Stimulated activated CD8-positive, alpha-beta memory T cell treated with anti-CD3 and anti-CD28 coated beads, Interleukin-12 subunit alpha, Interleukin-12 subunit beta, amount 100 ng/mL, for 4 hours (primary cell): ENCODE measurements at regions not wholly inside any gene's neighbourhood (a gene's known extent, or its start where the extent isn't known, plus 50 kb on each side); places are given as distances from the start of the nearest gene placed in this dataset.
"Not testable (repeated sequence)": the region's sequence is repeated elsewhere in the genome, so short reads cannot be mapped to it uniquely, and the experiment has no call there.

Experiments used
- DNase-seq: peaks from one replicate; pipeline ENCODE4 v3.0.0-alpha.2; 2020; ENCODE audit warnings: low read depth

- no peak for DNase-seq
Measured at GRCh38 chr1:245025525-245025924, 129.3 kb upstream of the KIF26B start.

DNA sequence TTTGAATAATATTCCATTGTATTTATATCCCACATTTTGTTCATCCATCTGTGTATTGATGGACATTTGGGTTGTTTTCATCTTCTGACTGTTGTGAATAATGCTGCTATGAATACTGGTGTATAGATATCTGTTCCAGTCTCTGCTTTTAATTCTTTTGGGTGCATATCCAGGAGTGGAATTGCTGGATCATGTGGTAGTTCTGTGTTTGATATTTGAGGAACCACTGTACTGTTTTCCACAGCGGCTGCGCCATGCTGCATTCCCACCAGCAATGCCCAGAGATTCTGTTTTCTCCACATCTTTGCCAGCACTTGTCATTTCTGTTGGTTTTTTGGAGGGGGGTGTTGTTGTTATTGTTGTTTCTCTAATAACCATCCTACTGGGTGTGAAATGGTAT lies 131.6 kb upstream of the KIF26B start:
- DNase-seq, result no peak

DNA sequence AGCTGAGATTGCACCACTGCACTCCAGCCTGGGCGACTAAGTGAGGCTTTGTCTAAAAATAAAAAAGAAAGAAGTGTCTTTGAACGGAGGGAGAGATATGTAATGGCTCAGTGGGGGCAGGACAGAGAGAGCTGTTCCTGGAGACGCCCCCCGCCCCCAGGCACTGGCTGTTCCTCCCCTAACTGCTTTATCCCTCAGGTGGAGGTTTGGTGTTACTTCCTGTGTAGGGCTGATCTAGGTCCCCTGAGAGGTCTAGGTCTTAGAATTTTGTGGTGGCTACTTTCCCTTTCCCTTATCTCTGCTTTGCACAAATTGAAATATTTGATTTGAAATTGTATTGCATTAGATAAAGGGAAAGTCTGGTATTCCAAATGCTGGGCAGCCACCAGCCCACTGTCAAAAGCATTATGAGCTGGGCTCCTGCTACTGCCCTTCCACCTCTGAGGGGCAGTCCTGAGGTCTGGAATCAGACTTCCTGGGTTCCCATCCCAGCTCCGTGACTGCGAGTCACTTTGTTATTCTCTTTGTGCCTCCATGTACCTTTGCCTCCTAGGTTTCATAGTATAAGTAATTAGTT lies 134.8 kb upstream of the KIF26B start:
- DNase-seq, result no peak

GRCh38 chr1:245016700-245017099 lies 138.1 kb upstream of the KIF26B start:
- DNase-seq, result no peak

DNA sequence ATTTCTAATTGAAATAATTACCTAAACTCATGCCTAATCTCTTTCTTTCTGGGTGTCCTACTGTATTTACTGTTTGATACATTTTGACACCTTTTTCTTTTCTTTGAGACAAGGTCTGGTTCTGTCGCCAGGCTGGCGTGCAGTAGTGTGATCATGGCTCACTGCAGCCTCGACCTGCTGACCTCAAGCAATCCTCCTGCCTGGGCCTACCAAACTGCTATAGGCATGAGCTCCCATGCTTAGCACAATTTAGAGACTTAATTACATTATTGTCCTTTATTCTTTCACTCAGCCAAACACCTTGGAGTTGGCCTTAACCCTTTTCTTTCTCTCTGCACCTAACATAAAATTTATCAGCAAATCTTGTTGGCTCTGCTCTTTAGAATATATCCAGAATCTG lies 139.8 kb upstream of the KIF26B start:
- DNase-seq, result no peak

DNA sequence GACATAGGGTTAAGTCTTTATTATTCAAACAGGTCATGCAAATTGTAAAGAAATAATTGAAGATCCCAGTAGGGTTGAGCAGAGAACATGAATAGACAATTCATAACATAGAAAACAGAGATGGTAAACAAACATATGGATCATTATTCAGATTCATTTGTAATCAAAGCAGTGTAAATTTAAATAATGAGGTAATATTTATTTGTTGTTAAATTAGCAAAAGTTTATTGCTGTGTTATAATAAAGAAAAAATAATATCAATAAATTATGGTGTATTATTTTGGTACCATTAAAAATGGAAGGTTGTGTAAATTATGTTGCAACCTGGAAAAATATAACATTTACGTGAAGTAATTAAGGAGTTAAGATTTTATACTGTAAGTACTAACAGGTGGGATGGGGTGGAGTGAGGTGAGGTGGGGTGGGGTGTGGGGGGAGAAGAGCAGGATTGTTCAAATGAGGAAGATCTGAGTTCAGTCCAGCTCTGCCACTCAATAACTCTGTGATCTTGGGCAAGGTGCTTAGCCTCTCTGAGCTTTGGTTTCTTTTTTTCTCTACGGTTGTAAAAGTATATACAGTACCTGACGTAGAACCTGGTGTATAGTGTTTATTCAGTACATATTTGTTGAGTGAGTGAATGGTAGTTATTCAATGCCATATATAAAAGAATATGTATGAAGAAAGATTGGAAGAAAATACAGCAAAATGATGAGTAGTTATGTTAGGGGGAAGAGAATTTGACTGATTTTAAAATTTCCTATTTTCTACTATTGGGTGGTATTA lies 140.3 kb upstream of the KIF26B start:
- no peak for DNase-seq

DNA sequence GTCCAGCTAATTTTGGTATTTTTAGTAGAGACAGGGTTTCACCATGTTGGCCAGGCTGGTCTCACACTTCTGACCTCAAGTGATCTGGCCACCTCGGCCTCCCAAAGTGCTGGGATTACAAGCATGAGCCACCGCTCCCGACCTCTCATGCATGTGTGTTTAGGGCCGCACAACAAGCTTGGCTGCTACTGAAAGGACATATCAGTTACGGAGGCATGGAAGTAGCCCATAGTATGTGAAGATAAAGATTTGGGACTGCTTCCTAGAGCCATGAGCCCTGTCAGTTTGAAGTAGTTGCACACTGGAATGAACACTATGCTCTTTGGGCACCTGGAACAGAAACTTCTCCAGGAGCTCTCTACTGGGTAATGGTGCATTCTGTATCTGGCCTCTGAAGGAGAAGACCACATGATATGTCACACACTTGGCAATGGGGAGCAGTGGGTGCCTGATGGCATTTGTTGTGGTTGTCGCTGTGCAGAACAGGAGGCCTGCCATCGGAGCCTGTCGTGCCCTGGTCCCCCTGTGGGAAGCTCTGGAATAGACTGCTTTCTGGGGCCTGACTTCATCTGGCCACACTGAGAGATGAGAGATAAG lies 144.7 kb upstream of the KIF26B start:
- DNase-seq, result no peak

DNA sequence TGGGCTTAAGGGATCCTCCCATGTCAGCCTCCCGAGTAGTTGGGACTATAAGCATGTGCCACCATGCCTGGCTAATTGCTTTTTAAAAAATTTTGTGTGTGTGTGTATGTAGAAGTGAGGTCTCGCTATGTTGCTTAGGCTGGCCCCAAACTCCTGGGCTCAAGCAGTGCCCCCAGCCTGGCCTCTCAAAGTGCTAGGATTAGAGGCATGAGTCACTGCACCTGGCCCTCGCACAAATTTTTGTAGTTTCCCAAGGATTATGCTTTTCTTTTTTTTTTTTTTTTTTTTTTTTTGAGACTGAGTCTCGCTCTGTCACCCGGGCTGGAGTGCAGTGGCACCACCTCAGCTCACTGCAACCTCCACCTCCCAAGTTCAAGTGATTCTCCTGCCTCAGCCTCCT lies 144.4 kb upstream of the HNRNPU start:
- no peak for DNase-seq

DNA sequence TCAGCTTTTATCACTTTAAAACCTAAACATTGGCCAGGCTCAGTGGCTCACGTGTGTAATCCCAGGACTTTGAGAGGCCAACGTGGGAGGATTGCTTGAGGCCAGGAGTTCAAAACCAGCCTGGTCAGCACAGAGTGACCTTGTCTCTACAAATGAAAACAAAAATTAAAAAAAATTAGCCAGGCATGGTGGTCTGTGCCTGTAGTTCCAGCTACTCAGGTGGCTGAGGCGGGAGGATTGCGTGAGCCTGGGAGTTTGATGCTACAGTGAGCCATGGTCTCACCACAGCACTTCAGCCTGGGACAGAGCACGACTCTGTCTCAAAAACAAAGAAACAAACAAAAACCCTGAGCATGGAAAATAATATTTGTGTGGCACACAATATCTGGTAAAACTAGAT lies 143.5 kb upstream of the HNRNPU start:
- DNase-seq, result no peak

GRCh38 chr1:245003246-245003645 lies 138.9 kb upstream of the HNRNPU start:
- DNase-seq, result no peak

DNA sequence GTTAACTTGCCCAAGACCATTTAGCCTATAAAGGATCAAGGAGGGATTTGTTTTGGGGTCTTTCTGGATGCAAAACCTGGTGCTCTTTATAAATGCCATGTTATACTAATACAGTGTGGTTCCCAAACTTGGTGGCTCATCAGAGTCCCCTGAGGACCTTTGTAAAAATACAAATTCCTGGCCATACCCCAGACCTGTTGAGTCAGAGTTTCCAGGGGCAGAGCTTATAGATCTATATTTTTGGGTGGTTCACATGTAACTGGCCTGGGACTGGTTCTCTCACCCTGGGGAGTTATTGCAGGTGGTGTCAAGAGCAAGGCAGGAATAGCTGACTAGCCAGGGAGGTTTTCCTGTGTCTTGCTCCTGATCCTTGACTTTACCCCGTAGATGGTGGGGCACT lies 136.9 kb upstream of the HNRNPU start:
- no peak for DNase-seq

- no peak for DNase-seq
Measured at GRCh38 chr1:245000872-245001188, 136.5 kb upstream of the HNRNPU start.

- DNase-seq, result not testable (repeated sequence)
Measured at GRCh38 chr1:244999644-245000043, 135.3 kb upstream of the HNRNPU start.

GRCh38 chr1:244998717-244999346 lies 134.5 kb upstream of the HNRNPU start:
- no peak for DNase-seq

DNA sequence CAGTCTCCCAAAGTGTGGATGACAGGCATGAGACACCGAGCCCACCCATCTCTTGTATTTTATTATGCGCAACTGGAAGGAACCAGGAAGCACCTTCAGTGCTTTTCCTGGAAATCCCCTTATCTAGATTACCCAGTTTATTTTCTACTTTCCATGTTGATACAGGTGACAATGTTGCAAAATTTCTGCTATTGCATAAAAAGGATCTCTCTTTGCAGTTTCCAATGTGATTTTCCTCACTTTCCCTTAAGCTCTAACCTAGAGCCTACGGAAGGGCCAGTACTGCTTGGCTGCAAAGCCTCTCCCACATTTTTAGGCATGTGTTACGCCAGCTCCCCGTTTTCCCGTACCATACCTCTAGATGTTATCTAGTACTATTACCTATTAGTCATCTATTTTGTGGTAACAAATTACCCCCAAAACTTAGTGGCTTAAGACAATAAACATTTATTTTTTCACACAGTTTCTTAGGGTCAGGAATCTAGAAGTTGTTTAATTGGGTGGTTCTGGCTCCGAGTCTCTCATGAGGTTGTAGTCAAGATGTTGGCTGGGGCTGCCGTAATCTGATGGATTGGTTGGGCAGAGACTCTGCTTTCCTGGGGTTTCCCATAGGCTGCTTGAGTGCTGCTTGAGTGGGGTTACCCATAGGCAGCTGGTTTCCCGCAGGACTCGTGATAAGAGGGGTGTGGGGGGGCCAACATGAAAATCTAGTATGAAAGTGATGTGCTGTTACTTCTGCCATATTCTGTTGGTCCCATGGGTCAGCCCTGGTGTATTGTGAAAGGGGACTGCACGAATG lies 131.5 kb upstream of the HNRNPU start:
- no peak for DNase-seq

DNA sequence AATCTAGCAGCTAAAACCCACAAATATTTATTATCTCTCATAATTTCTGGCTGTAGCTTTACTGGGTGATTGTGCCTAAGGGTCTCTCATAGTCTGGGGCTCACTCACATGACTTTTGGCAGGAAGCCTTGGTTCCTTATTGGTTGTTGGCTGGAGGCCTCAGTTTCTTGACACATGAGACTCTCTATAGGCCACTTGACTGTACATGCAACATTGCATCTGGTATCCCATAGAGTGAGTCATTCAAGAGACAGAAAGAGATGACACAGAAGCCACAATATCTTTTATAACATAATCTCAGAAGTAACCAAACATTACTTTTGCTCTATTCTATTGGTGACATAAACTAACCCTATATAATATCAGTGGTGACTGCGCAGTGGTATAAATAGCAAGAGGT lies 128.5 kb upstream of the HNRNPU start:
- DNase-seq, result no peak

DNA sequence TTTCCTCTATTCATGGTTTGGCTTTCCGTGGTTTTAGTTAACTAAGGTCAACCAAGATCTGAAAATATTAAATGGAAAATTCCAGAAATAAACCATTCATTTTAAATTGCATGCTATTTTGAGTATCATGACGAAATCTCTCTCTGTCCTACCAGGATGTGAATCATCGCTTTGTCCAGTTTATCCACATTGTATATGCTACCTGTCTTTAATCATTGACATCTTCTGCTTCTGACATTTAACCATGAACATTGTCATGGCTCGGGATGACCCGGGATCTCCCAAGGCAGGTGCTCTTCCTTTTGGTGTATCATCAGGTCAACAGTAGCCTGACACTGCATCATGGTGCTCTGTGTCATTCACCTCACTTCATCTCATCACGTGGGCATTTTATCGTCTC lies 125.5 kb upstream of the HNRNPU start:
- DNase-seq, result no peak

DNA sequence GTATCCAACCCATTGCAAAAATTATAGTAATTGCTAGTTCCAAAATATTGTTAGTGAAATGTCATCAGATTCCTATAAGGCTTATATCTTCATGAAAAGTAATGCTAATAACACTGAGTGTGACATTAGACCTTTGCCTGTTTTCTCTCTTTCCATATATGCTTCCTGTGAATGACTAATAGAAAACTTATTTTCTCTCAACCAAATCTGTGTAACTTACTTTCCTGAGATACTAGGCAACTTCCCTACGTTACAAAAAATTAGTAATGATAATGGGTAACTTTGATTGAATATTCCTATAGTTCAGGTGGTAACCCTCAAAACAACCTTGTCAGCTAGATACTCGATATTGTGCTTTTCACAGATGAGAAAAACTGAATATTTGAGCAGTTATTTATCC lies 124.2 kb upstream of the HNRNPU start:
- no peak for DNase-seq

- no peak for DNase-seq
Measured at GRCh38 chr1:244980605-244981004, 116.3 kb upstream of the HNRNPU start.

DNA sequence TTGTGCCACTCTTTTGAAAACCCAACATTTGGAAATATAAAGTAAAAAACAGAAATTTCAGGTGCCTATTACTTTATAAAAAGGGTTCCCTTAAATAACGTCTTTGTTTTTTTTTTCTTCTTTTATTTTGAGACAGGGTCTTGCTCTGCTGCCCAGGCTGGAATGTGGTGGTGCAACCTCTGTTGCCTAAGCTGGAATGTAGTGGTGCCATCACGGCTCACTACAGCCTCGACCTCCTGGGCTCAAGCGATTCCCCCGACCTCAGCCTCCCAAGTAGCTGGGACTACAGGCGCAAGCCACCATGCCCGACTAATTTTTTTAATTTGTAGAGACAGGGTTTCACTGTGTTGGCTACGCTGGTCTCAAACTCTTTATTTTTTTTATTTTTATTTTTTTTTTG lies 110.2 kb upstream of the HNRNPU start:
- no peak for DNase-seq

DNA sequence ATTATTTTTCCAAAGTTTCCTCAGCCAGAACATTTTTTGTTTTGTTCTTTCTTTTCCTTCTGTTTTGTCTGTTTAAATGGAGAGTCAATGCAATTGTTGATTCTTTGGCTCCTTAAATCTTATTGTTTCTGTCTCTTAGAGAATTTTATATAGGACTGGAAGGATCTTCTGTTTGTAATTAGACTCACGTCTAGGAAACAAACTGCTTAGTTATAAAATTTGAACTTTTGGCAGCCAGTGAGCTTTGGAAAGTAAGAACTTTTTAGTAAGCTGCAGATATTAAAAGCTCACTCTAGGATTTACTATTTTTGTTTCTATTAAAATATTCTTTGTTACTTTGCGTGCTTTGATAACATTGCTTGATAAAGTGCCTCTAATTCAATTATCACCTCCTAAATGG lies 109.8 kb upstream of the HNRNPU start:
- DNase-seq, result no peak

DNA sequence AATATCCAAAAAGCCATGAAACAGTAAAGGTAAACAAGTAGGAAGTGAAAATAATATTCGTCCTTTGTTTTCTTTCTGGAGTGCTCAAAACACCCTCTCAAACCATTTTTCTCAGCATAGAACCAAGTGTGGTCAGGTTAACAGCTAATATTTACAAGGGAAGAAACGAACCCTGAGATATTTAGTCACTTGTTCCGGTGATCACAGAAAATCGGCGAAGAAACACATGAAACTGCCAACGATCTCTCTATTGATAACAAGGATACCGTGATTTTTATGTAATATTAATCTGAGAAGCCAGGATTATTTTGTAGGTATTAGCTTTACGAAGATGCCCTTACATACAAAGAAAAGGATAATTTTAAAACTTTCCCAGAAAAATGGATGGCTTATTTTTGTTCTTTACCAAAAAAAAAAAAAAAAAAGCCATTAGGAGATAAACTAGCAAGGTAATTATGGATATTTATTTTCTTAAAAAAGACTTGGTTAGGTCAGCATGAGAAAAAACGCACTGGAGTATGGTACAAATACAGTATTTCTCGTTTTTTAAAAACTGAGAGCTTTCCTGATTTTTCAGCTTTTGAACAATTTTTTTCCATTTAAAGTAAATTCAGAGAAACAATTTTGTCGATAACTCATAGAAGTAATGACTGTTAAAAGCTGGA lies 107.3 kb upstream of the HNRNPU start:
- no peak for DNase-seq
